ENCODE measurements at regions not wholly inside any gene's neighbourhood (a gene's known extent, or its start where the extent isn't known, plus 50 kb on each side); places are given as distances from the start of the nearest gene placed in this dataset.

GRCh38 chr10:33887188-33887587 lies 552.7 kb upstream of the NRP1 start:
- TF ChIP-seq, protein P1, sequence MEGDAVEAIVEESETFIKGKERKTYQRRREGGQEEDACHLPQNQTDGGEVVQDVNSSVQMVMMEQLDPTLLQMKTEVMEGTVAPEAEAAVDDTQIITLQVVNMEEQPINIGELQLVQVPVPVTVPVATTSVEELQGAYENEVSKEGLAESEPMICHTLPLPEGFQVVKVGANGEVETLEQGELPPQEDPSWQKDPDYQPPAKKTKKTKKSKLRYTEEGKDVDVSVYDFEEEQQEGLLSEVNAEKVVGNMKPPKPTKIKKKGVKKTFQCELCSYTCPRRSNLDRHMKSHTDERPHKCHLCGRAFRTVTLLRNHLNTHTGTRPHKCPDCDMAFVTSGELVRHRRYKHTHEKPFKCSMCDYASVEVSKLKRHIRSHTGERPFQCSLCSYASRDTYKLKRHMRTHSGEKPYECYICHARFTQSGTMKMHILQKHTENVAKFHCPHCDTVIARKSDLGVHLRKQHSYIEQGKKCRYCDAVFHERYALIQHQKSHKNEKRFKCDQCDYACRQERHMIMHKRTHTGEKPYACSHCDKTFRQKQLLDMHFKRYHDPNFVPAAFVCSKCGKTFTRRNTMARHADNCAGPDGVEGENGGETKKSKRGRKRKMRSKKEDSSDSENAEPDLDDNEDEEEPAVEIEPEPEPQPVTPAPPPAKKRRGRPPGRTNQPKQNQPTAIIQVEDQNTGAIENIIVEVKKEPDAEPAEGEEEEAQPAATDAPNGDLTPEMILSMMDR (IDR thresholded peaks at IDR 0.05) = no peak
- TF ChIP-seq POLR2A (IDR thresholded peaks at IDR 0.05) = no peak
